ENCODE measurements at regions not wholly inside any gene's neighbourhood (a gene's known extent, or its start where the extent isn't known, plus 50 kb on each side); places are given as distances from the start of the nearest gene placed in this dataset.

DNA sequence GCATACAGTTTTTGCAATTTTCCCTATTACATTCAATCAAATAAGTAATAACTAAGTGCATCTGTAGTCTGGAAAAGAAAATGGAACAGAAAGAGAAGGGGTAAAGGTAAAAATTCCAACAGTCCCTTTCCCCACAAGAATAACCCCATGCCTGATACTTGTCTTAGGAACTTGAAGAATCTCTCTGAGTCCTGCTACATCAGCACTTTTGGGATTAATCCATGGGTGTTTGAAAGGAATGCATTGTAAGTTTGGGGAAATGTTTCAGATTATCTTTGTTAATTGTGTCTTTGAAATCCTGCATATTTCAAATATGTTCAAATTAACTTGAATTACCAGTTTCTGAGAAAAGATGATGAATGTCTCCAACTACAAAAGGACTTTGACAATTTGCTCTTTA lies 667.3 kb upstream of the PRKX start:
- no peak for DNase-seq
- Mint-ChIP-seq H3K36me3 (ENCODE audit: low read depth) (no peaks in the 10 kb centered on the region), H3K27ac (no peak overlapping the region), H3K9me3 (peaks cover 17% of the 10 kb centered on the region), H3K4me3 (no peak overlapping the region), H3K4me1 (ENCODE audit: low read depth) (no peaks in the 10 kb centered on the region), H3K27me3 (ENCODE audit: insufficient read depth) (no peaks in the 10 kb centered on the region)
- no peak for TF ChIP-seq CTCF (IDR thresholded peaks at IDR 0.05)

- peaks cover 7% of the 10 kb centered on the region for H3K9me3 Mint-ChIP-seq
- no peak overlapping the region for H3K4me3 Mint-ChIP-seq
- DNase-seq = no peak
- no peak overlapping the region for H3K27ac Mint-ChIP-seq
- H3K36me3 Mint-ChIP-seq (ENCODE audit: low read depth) = no peaks in the 10 kb centered on the region
- TF ChIP-seq CTCF (IDR thresholded peaks at IDR 0.05) = no peak
- H3K4me1 Mint-ChIP-seq (ENCODE audit: low read depth) = no peaks in the 10 kb centered on the region
- no peaks in the 10 kb centered on the region for H3K27me3 Mint-ChIP-seq (ENCODE audit: insufficient read depth)
Observed at GRCh38 chrX:4379071-4379470, 665.6 kb upstream of the PRKX start.

GRCh38 chrX:4373791-4374190 lies 660.3 kb upstream of the PRKX start:
- no peak for DNase-seq
- H3K4me3 Mint-ChIP-seq = no peak overlapping the region
- no peaks in the 10 kb centered on the region for H3K27me3 Mint-ChIP-seq (ENCODE audit: insufficient read depth)
- peaks cover 3% of the 10 kb centered on the region for H3K9me3 Mint-ChIP-seq
- no peak overlapping the region for H3K27ac Mint-ChIP-seq
- H3K36me3 Mint-ChIP-seq (ENCODE audit: low read depth) = no peaks in the 10 kb centered on the region
- no peak for TF ChIP-seq CTCF (IDR thresholded peaks at IDR 0.05)
- H3K4me1 Mint-ChIP-seq (ENCODE audit: low read depth) = no peaks in the 10 kb centered on the region

- Mint-ChIP-seq H3K9me3 (peaks cover 7% of the 10 kb centered on the region; the same call in 1 of the 2 replicates), H3K27ac (no peak overlapping the region), H3K4me3 (no peak overlapping the region), H3K27me3 (ENCODE audit: insufficient read depth) (no peaks in the 10 kb centered on the region), H3K4me1 (ENCODE audit: low read depth) (no peaks in the 10 kb centered on the region), H3K36me3 (ENCODE audit: low read depth) (no peaks in the 10 kb centered on the region)
- DNase-seq = no peak
- no peak for TF ChIP-seq CTCF (IDR thresholded peaks at IDR 0.05)
Observed at GRCh38 chrX:4358577-4358976, 645.1 kb upstream of the PRKX start.

GRCh38 chrX:4322916-4323315 lies 609.5 kb upstream of the PRKX start:
- Mint-ChIP-seq H3K9me3 (peaks cover 5% of the 10 kb centered on the region; the same call in 1 of the 2 replicates), H3K27me3 (ENCODE audit: insufficient read depth) (no peaks in the 10 kb centered on the region), H3K4me1 (ENCODE audit: low read depth) (no peaks in the 10 kb centered on the region), H3K4me3 (no peak overlapping the region), H3K36me3 (ENCODE audit: low read depth) (no peaks in the 10 kb centered on the region), H3K27ac (no peak overlapping the region)
- no peak for TF ChIP-seq CTCF (IDR thresholded peaks at IDR 0.05)
- DNase-seq = no peak

DNA sequence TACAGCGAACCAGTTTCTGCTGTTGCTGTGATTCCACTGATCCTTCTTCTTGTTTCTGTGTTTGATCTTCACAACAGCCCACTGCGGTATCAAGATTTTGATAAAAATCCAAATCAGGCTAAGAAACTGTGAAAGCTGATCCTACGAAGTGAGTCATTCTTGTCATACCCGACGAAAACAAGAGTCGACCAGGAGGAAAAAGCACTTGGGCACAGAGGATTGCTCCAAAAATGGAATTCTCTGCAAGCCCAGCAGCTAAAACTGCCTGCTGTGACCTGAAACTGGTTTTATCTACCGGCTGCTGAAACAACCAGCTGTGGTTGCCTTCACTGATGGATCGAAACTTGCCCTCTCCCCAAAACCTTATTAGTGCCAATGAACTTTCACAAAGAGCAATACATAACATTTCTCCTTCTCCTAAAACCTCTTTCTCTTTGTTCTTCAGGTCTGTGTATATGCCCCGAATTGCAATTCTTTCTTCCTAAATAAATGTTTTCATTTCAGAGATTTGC lies 607.0 kb upstream of the PRKX start:
- no peak for TF ChIP-seq CTCF (IDR thresholded peaks at IDR 0.05)

More for the DNA sequence above, 607.0 kb upstream of the PRKX start:
- Mint-ChIP-seq H3K27me3 (ENCODE audit: insufficient read depth) (no peaks in the 10 kb centered on the region), H3K4me1 (ENCODE audit: low read depth) (no peaks in the 10 kb centered on the region), H3K27ac (no peak overlapping the region), H3K9me3 (peaks cover 5% of the 10 kb centered on the region; the same call in 1 of the 2 replicates), H3K36me3 (ENCODE audit: low read depth) (no peaks in the 10 kb centered on the region), H3K4me3 (no peak overlapping the region)
- DNase-seq = no peak
